ENCODE measurements at regions not wholly inside any gene's neighbourhood (a gene's known extent, or its start where the extent isn't known, plus 50 kb on each side); places are given as distances from the start of the nearest gene placed in this dataset.

DNA sequence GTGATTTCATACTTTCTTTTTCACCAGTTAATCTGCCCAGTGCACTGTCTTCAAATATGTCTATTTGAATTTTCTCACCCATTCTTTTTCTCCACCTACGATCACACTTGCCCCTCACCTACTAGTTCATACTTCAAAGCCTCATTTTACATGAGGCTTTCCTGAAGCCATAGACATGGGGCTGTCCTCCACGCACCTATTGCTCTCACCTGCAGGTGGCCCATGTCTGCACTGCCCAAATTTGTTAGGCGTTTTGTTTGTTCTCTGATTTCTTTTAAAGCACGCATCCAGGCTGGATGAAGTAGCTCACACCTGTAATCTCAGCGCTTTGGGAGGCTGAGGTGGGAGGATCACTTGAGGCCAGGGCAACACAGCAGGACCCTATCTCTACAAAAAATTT lies 106.8 kb upstream of the RIPOR2 start:
- TF ChIP-seq POLR2AphosphoS5 (IDR thresholded peaks at IDR 0.05; ENCODE audit: low read depth, low read length) (no peak), PAX5 (IDR thresholded peaks at IDR 0.05; ENCODE audit: insufficient read depth, low read length, severe bottlenecking) (no peak), SPI1 (IDR thresholded peaks at IDR 0.05; ENCODE audit: low read depth, low read length) (no peak), TAF1 (IDR thresholded peaks at IDR 0.05; ENCODE audit: low read depth, low read length) (no peak), POLR2A (IDR thresholded peaks at IDR 0.05; ENCODE audit: low read depth, low read length) (no peak), POU2F2 (IDR thresholded peaks at IDR 0.05; ENCODE audit: low read depth, low read length) (no peak)
- FAIRE-seq = no peak
- DNase-seq (ENCODE audit: insufficient read length, low spot score) = no peak

- FAIRE-seq = peak; percentile 70
- no peak for TF ChIP-seq POLR2AphosphoS5 (IDR thresholded peaks at IDR 0.05; ENCODE audit: low read depth, low read length)
- TF ChIP-seq TAF1 (IDR thresholded peaks at IDR 0.05; ENCODE audit: low read depth, low read length) = no peak
- no peak for TF ChIP-seq POU2F2 (IDR thresholded peaks at IDR 0.05; ENCODE audit: low read depth, low read length)
- TF ChIP-seq SPI1 (IDR thresholded peaks at IDR 0.05; ENCODE audit: low read depth, low read length) = peak; percentile 77
- TF ChIP-seq PAX5 (IDR thresholded peaks at IDR 0.05; ENCODE audit: insufficient read depth, low read length, severe bottlenecking) = no peak
- TF ChIP-seq POLR2A (IDR thresholded peaks at IDR 0.05; ENCODE audit: low read depth, low read length) = no peak
Measured at GRCh38 chr6:25042984-25043725, 107.4 kb upstream of the RIPOR2 start.

DNA sequence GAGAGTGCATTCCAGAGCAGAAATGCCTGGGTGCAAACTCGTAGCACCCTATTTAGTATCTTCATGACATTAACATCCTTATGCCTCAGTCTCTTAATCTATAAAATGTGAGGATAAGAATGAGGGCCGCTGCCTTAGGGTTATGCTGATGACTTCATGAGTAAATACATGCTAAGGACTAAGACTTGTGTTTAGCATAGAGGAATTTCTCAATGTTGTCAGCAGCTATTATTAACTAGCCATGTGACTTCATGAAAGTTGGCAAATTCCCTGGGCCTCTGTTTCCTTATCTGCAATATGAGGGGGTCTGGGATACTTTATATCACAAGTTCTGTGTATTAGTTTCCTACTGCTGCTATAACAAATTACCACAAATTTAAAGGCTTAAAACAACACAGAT lies 108.1 kb upstream of the RIPOR2 start:
- TF ChIP-seq POU2F2 (IDR thresholded peaks at IDR 0.05; ENCODE audit: low read depth, low read length) = no peak
- no peak for TF ChIP-seq POLR2A (IDR thresholded peaks at IDR 0.05; ENCODE audit: low read depth, low read length)
- no peak for TF ChIP-seq TAF1 (IDR thresholded peaks at IDR 0.05; ENCODE audit: low read depth, low read length)
- no peak for TF ChIP-seq SPI1 (IDR thresholded peaks at IDR 0.05; ENCODE audit: low read depth, low read length)
- TF ChIP-seq PAX5 (IDR thresholded peaks at IDR 0.05; ENCODE audit: insufficient read depth, low read length, severe bottlenecking) = no peak
- no peak for TF ChIP-seq POLR2AphosphoS5 (IDR thresholded peaks at IDR 0.05; ENCODE audit: low read depth, low read length)
- no peak for DNase-seq (ENCODE audit: insufficient read length, low spot score)
- FAIRE-seq = no peak

More at GRCh38 chr6:25042984-25043725, 107.4 kb upstream of the RIPOR2 start:
- DNase-seq (ENCODE audit: insufficient read length, low spot score) = no peak

DNA sequence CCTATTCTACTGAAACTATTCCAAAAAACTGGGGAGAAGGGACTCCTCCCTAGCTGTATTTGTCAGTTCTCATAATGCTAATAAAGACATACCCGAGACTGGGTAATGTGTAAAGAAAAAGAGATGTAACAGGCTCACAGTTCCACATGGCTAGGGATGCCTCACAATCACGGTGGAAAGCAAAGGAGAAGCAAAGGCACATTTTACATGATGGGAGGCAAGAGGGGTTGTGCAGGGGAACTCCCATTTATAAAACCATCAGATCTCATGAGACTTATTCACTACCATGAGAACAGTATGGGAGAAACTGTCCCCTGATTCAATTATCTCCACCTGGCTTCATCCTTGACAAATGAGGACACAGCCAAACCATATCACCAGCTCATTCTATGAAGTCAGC lies 111.2 kb upstream of the RIPOR2 start:
- FAIRE-seq (no peak), DNase-seq (ENCODE audit: insufficient read length, low spot score) (no peak)
- TF ChIP-seq SPI1 (IDR thresholded peaks at IDR 0.05; ENCODE audit: low read depth, low read length) = no peak
- TF ChIP-seq PAX5 (IDR thresholded peaks at IDR 0.05; ENCODE audit: insufficient read depth, low read length, severe bottlenecking) = no peak
- TF ChIP-seq TAF1 (IDR thresholded peaks at IDR 0.05; ENCODE audit: low read depth, low read length) = no peak
- TF ChIP-seq POLR2AphosphoS5 (IDR thresholded peaks at IDR 0.05; ENCODE audit: low read depth, low read length) = no peak
- no peak for TF ChIP-seq POU2F2 (IDR thresholded peaks at IDR 0.05; ENCODE audit: low read depth, low read length)
- no peak for TF ChIP-seq POLR2A (IDR thresholded peaks at IDR 0.05; ENCODE audit: low read depth, low read length)

GRCh38 chr6:25050356-25050755 lies 114.6 kb upstream of the RIPOR2 start:
- DNase-seq (ENCODE audit: insufficient read length, low spot score) = no peak
- FAIRE-seq = no peak
- TF ChIP-seq SPI1 (IDR thresholded peaks at IDR 0.05; ENCODE audit: low read depth, low read length) (no peak), TAF1 (IDR thresholded peaks at IDR 0.05; ENCODE audit: low read depth, low read length) (no peak), PAX5 (IDR thresholded peaks at IDR 0.05; ENCODE audit: insufficient read depth, low read length, severe bottlenecking) (no peak), POU2F2 (IDR thresholded peaks at IDR 0.05; ENCODE audit: low read depth, low read length) (no peak), POLR2AphosphoS5 (IDR thresholded peaks at IDR 0.05; ENCODE audit: low read depth, low read length) (no peak), POLR2A (IDR thresholded peaks at IDR 0.05; ENCODE audit: low read depth, low read length) (no peak)

- no peak for TF ChIP-seq PAX5 (IDR thresholded peaks at IDR 0.05; ENCODE audit: insufficient read depth, low read length, severe bottlenecking)
- no peak for TF ChIP-seq TAF1 (IDR thresholded peaks at IDR 0.05; ENCODE audit: low read depth, low read length)
- no peak for TF ChIP-seq POLR2A (IDR thresholded peaks at IDR 0.05; ENCODE audit: low read depth, low read length)
- TF ChIP-seq POU2F2 (IDR thresholded peaks at IDR 0.05; ENCODE audit: low read depth, low read length) = no peak
- no peak for TF ChIP-seq SPI1 (IDR thresholded peaks at IDR 0.05; ENCODE audit: low read depth, low read length)
- no peak for TF ChIP-seq POLR2AphosphoS5 (IDR thresholded peaks at IDR 0.05; ENCODE audit: low read depth, low read length)
- no peak for FAIRE-seq
- no peak for DNase-seq (ENCODE audit: insufficient read length, low spot score)
Measured at GRCh38 chr6:25051083-25051482, 115.3 kb upstream of the RIPOR2 start.

DNA sequence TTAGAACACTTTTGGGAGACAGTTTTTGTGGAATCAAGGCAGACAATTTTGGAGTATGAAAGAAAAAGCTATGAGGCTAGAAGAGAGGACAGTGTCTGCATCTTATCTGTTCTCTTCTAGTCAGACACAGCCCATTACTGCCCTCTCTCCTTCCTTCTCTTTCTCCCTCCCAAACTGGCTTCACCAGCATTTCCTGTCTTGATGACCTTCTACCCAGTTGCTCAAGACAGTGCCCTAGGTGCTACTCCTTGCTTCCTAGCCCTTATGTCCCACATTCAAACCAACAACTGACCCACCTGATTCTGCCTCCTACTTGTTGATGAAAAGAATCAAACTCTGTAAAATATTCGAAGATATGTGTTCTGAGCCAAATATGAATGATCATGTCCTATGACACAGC lies 116.4 kb upstream of the RIPOR2 start:
- TF ChIP-seq POLR2A (IDR thresholded peaks at IDR 0.05; ENCODE audit: low read depth, low read length) (no peak), TAF1 (IDR thresholded peaks at IDR 0.05; ENCODE audit: low read depth, low read length) (no peak), POU2F2 (IDR thresholded peaks at IDR 0.05; ENCODE audit: low read depth, low read length) (no peak), SPI1 (IDR thresholded peaks at IDR 0.05; ENCODE audit: low read depth, low read length) (no peak)
- DNase-seq (ENCODE audit: insufficient read length, low spot score) (no peak), FAIRE-seq (peak; percentile 31)

GRCh38 chr6:25053875-25054371 lies 118.2 kb upstream of the RIPOR2 start:
- peak; percentile 35; the same call in 1 of the 2 replicates for TF ChIP-seq SPI1 (IDR thresholded peaks at IDR 0.05; ENCODE audit: low read depth, low read length)
- TF ChIP-seq PAX5 (IDR thresholded peaks at IDR 0.05; ENCODE audit: insufficient read depth, low read length, severe bottlenecking) = no peak
- DNase-seq (ENCODE audit: insufficient read length, low spot score) (no peak), FAIRE-seq (peak; percentile 60)

DNA sequence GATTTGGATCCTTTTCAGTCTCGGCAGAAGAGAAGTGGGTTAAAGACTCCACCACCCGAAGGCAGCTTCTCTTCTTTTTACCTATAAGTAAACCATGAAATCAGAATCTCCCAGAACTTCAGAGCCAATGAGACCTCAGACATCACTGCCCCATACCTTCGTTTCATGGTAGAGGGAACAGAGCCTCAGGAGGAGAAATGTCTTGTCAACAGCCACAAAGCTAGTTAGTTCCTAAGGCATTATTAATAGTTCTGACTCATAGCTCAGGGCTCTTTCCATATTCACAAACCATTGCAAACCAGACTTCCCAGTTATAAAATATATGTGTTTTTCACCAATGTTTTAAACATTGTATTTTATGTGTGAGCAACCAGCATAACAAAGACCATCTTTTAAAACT lies 118.7 kb upstream of the RIPOR2 start:
- TF ChIP-seq POLR2AphosphoS5 (IDR thresholded peaks at IDR 0.05; ENCODE audit: low read depth, low read length) = no peak
- no peak for TF ChIP-seq POU2F2 (IDR thresholded peaks at IDR 0.05; ENCODE audit: low read depth, low read length)
- no peak for TF ChIP-seq PAX5 (IDR thresholded peaks at IDR 0.05; ENCODE audit: insufficient read depth, low read length, severe bottlenecking)
- TF ChIP-seq SPI1 (IDR thresholded peaks at IDR 0.05; ENCODE audit: low read depth, low read length) = no peak
- TF ChIP-seq TAF1 (IDR thresholded peaks at IDR 0.05; ENCODE audit: low read depth, low read length) = no peak
- no peak for TF ChIP-seq POLR2A (IDR thresholded peaks at IDR 0.05; ENCODE audit: low read depth, low read length)
- DNase-seq (ENCODE audit: insufficient read length, low spot score) (no peak), FAIRE-seq (no peak)

- peak; percentile 71 for TF ChIP-seq SPI1 (IDR thresholded peaks at IDR 0.05; ENCODE audit: low read depth, low read length)
- TF ChIP-seq POU2F2 (IDR thresholded peaks at IDR 0.05; ENCODE audit: low read depth, low read length) = no peak
- TF ChIP-seq POLR2AphosphoS5 (IDR thresholded peaks at IDR 0.05; ENCODE audit: low read depth, low read length) = no peak
- no peak for TF ChIP-seq TAF1 (IDR thresholded peaks at IDR 0.05; ENCODE audit: low read depth, low read length)
- FAIRE-seq (peak; percentile 89), DNase-seq (ENCODE audit: insufficient read length, low spot score) (no peak)
Measured at GRCh38 chr6:25056130-25056529, 120.4 kb upstream of the RIPOR2 start.
